HepG2 (cell line): ENCODE measurements at regions not wholly inside any gene's neighbourhood (a gene's known extent, or its start where the extent isn't known, plus 50 kb on each side); places are given as distances from the start of the nearest gene placed in this dataset.
A peak's percentile ranks its signal among the peaks of the same experiment; 100 is the strongest.

Experiments
- ATAC-seq: fragments of 200-7000 bp; cut with Tn5 transposase; 3 replicates; pipeline ENCODE4 v1.9.1; 2020; ENCODE audit warnings: mild to moderate bottlenecking, moderate library complexity
- BruUV-seq: library from RNA; stranded (reverse); fragments of 400-500 nt; replicated peaks from 2 replicates; lab custom pipeline; 2021; lab: Mats Ljungman, UMichigan
- CTCF ChIA-PET: fragments of 300-600 bp; formaldehyde crosslinking; extraction: SDS; loops from one replicate; lab custom pipeline; 2021; ENCODE audit warnings: low total read pairs, inconsistent platforms, low intra/inter-chr PET ratio; lab: Yijun Ruan, JAX
- POLR2A ChIA-PET: fragments of 350-600 bp; sonication (Branson Sonifier 250); formaldehyde crosslinking; loops from one replicate; lab custom pipeline; 2020; ENCODE audit warnings: antibody characterized with exemption, inconsistent platforms; lab: Yijun Ruan, JAX
- DNase-seq: peaks from one replicate; pipeline ENCODE4 v3.0.0-alpha.2; 2015; ENCODE audit warnings: low spot score
- FAIRE-seq: peaks from 3 replicates; lab custom pipeline; 2011; peaks lifted over from hg19 to GRCh38; lab: Jason Lieb, UNC
- H2AFZ ChIP-seq: one replicate; pipeline ENCODE4 v1.6.1; 2011; ENCODE audit warnings: low read length, inconsistent platforms
- H3K27ac ChIP-seq: fragments of 300-600 bp; 3 replicates; pipeline ENCODE4 v1.8.0; 2011; ENCODE audit warnings: mixed run types, mild to moderate bottlenecking, mixed read lengths, low read length, inconsistent platforms; ENCODE audit not compliant: insufficient read depth; ENCODE audit errors: extremely low read length
- H3K27me3 ChIP-seq, 2 experiments: fragments of 200-600 bp in 1 of 2; 2 replicates in 1 of 2; 3 replicates in 1 of 2; pipeline versions ENCODE4 v1.6.0 to v1.8.0; 2011; ENCODE audit warnings: low read length in 2 of 2, mild to moderate bottlenecking in 2 of 2, moderate library complexity in 2 of 2, inconsistent platforms in 1 of 2; ENCODE audit not compliant: insufficient read depth in 2 of 2, control insufficient read depth in 1 of 2
- H3K36me3 ChIP-seq, 2 experiments: fragments of 200-600 bp in 1 of 2; replicated peaks in 1 of 2; 2 replicates in 1 of 2; 3 replicates in 1 of 2; pipeline versions ENCODE4 v1.5.1 to v1.8.0; 2011; ENCODE audit warnings: low read length in 2 of 2, inconsistent platforms in 1 of 2; ENCODE audit not compliant: insufficient read depth in 2 of 2, control insufficient read depth in 1 of 2
- H3K4me1 ChIP-seq: 2 replicates; pipeline ENCODE4 v1.5.1; 2012; ENCODE audit warnings: low read length, inconsistent platforms; ENCODE audit not compliant: insufficient read depth
- H3K4me2 ChIP-seq: 2 replicates; pipeline ENCODE4 v1.6.0; 2011; ENCODE audit warnings: low read depth, low read length, inconsistent platforms
- H3K4me3 ChIP-seq, 3 experiments: fragments of 200-600 bp in 1 of 3; sonication (generic), shearing (Covaris generic) in 1 of 3; replicated peaks in 1 of 3; 2 replicates each; pipeline ENCODE4 v1.5.1; 2011 to 2016; ENCODE audit warnings: low read length in 3 of 3, inconsistent platforms in 2 of 3, low read depth in 2 of 3, mild to moderate bottlenecking in 2 of 3, control low read depth in 1 of 3, mixed read lengths in 1 of 3; ENCODE audit not compliant: insufficient read depth in 1 of 3
- H3K79me2 ChIP-seq: one replicate; pipeline ENCODE4 v1.6.1; 2011; ENCODE audit warnings: low read length, inconsistent platforms; ENCODE audit not compliant: insufficient read depth
- H3K9ac ChIP-seq: 2 replicates; pipeline ENCODE4 v1.6.0; 2011; ENCODE audit warnings: mild to moderate bottlenecking, low read depth, low read length, inconsistent platforms; ENCODE audit not compliant: insufficient read depth
- H3K9me3 ChIP-seq: 2 replicates; pipeline ENCODE4 v1.5.1; 2012; ENCODE audit warnings: mild to moderate bottlenecking, low read length
- H4K20me1 ChIP-seq: 2 replicates; pipeline ENCODE4 v1.6.0; 2011; ENCODE audit warnings: inconsistent platforms, mild to moderate bottlenecking, low read length, moderate library complexity; ENCODE audit not compliant: insufficient read depth
- ARID2 ChIP-seq: sonication (generic); formaldehyde crosslinking; IDR thresholded peaks from 2 replicates; pipeline ENCODE4 v1.8.1; 2022; ENCODE audit warnings: mild to moderate bottlenecking, missing genetic modification reagents, borderline replicate concordance
- BRCA1 ChIP-seq: sonication (generic); formaldehyde crosslinking; IDR thresholded peaks from 2 replicates; pipeline ENCODE4 v1.4.0; 2020; ENCODE audit warnings: missing genetic modification reagents
- FOXA3 ChIP-seq: IDR thresholded peaks from 2 replicates; pipeline ENCODE4 v1.6.1; 2016; ENCODE audit warnings: missing genetic modification reagents, missing compliant biosample characterization
- GLI4 ChIP-seq: sonication (generic); formaldehyde crosslinking; IDR thresholded peaks from 2 replicates; pipeline ENCODE4 v1.5.1; 2020; ENCODE audit warnings: missing genetic modification reagents, mild to moderate bottlenecking, moderate library complexity, borderline replicate concordance
- HMGXB3 ChIP-seq: sonication (generic); formaldehyde crosslinking; IDR thresholded peaks from 2 replicates; pipeline ENCODE4 v1.4.0; 2020; ENCODE audit warnings: missing genetic modification reagents, borderline replicate concordance
- HNF4A ChIP-seq: sonication (generic); formaldehyde crosslinking; IDR thresholded peaks from 2 replicates; pipeline ENCODE4 v1.4.0; 2020; ENCODE audit warnings: missing genetic modification reagents
- RCOR2 ChIP-seq: IDR thresholded peaks from 2 replicates; pipeline ENCODE4 v1.6.1; 2016; ENCODE audit warnings: missing biosample characterization, missing genetic modification reagents
- ZFYVE20 ChIP-seq: sonication (generic); formaldehyde crosslinking; IDR thresholded peaks from 2 replicates; pipeline ENCODE4 v1.8.0; 2023; ENCODE audit warnings: low read depth, mild to moderate bottlenecking, moderate library complexity, missing genetic modification reagents, borderline replicate concordance
- WGBS: methylation state at CpG from one replicate; pipeline ENCODE4 v1.1.6; 2017; ENCODE audit warnings: low lambda C conversion rate; 5-methylcytosine and 5-hydroxymethylcytosine counted together
- in situ Hi-C: cut with HindIII; loops from 2 replicates; pipeline ENCODE4 v1.10.0; 2017; ENCODE audit warnings: low pct_unique_long_range_greater_than_20kb; ENCODE audit not compliant: extremely low pct_ligation_motif_present
- intact Hi-C: fragments of 100-400 bp; cut with micrococcal nuclease; formaldehyde crosslinking; loops from one replicate; pipeline ENCODE4 v1.10.0; 2022; ENCODE audit not compliant: unreplicated experiment
- TF ChIP-seq, protein P1 (sequence below): sonication (generic); formaldehyde crosslinking; IDR thresholded peaks from 2 replicates; pipeline ENCODE4 v1.4.0; 2020; ENCODE audit warnings: missing genetic modification reagents

- in situ Hi-C loops = no loop called here
- Histone ChIP-seq H2AFZ (no peak overlapping the region), H3K4me2 (no peak overlapping the region), H3K36me3 (no peaks in the 10 kb centered on the region), H3K79me2 (no peaks in the 10 kb centered on the region), H4K20me1 (no peaks in the 10 kb centered on the region), H3K4me3 (no peak overlapping the region), H3K9me3 (no peaks in the 10 kb centered on the region), H3K27ac (no peak overlapping the region), H3K9ac (no peak overlapping the region), H3K27me3 (no peaks in the 10 kb centered on the region), H3K4me1 (peaks cover 15% of the 10 kb centered on the region)
- ATAC-seq = peak; percentile 69
- POLR2A ChIA-PET = no interaction called here
- CTCF ChIA-PET = no interaction called here
- BruUV-seq = no TSS peak
- intact Hi-C loops = no loop called here
- FAIRE-seq = peak; percentile 43
- DNase-seq = peak; percentile 3
- TF ChIP-seq GLI4 = no peak
- 0 out of 2 replicates have a peak, but pooled peaks have one; percentile 29 for TF ChIP-seq FOXA3 (CRISPR knock-in tag)
- TF ChIP-seq HNF4A (CRISPR knock-in tag) = peak; percentile 66
- 0% methylated on average over 3 of the region's 3 CpGs for WGBS
Measured at GRCh38 chrX:42073448-42073847, 150.1 kb upstream of the CASK start.

GRCh38 chrX:42070866-42071265, 147.5 kb upstream of the CASK start:
- peaks cover 15% of the 10 kb centered on the region for H3K4me1 ChIP-seq
- ATAC-seq (no peak), DNase-seq (no peak)
- H3K27me3 ChIP-seq = no peaks in the 10 kb centered on the region
- H3K27ac ChIP-seq = no peak overlapping the region
- no peaks in the 10 kb centered on the region for H3K36me3 ChIP-seq
- no peaks in the 10 kb centered on the region for H3K79me2 ChIP-seq
- no peak overlapping the region for H3K9ac ChIP-seq
- H2AFZ ChIP-seq = no peak overlapping the region
- intact Hi-C loops = no loop called here
- no peak overlapping the region for H3K4me2 ChIP-seq
- CTCF ChIA-PET = no interaction called here
- H3K4me3 ChIP-seq = no peak overlapping the region
- in situ Hi-C loops = no loop called here
- H3K9me3 ChIP-seq = no peaks in the 10 kb centered on the region
- POLR2A ChIA-PET = no interaction called here
- no peaks in the 10 kb centered on the region for H4K20me1 ChIP-seq
- no TSS peak for BruUV-seq
- TF ChIP-seq ARID2 (no peak), ZFYVE20 (no peak), RCOR2 (no peak), BRCA1 (CRISPR knock-in tag) (no peak), HMGXB3 (no peak)
- TF ChIP-seq, protein P1, sequence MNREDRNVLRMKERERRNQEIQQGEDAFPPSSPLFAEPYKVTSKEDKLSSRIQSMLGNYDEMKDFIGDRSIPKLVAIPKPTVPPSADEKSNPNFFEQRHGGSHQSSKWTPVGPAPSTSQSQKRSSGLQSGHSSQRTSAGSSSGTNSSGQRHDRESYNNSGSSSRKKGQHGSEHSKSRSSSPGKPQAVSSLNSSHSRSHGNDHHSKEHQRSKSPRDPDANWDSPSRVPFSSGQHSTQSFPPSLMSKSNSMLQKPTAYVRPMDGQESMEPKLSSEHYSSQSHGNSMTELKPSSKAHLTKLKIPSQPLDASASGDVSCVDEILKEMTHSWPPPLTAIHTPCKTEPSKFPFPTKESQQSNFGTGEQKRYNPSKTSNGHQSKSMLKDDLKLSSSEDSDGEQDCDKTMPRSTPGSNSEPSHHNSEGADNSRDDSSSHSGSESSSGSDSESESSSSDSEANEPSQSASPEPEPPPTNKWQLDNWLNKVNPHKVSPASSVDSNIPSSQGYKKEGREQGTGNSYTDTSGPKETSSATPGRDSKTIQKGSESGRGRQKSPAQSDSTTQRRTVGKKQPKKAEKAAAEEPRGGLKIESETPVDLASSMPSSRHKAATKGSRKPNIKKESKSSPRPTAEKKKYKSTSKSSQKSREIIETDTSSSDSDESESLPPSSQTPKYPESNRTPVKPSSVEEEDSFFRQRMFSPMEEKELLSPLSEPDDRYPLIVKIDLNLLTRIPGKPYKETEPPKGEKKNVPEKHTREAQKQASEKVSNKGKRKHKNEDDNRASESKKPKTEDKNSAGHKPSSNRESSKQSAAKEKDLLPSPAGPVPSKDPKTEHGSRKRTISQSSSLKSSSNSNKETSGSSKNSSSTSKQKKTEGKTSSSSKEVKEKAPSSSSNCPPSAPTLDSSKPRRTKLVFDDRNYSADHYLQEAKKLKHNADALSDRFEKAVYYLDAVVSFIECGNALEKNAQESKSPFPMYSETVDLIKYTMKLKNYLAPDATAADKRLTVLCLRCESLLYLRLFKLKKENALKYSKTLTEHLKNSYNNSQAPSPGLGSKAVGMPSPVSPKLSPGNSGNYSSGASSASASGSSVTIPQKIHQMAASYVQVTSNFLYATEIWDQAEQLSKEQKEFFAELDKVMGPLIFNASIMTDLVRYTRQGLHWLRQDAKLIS (CRISPR knock-in tag) = no peak
- TF ChIP-seq, all 625 proteins: peak for 0
- no peak for FAIRE-seq
